ENCODE measurements at regions not wholly inside any gene's neighbourhood (a gene's known extent, or its start where the extent isn't known, plus 50 kb on each side); places are given as distances from the start of the nearest gene placed in this dataset.
"Not testable (repeated sequence)": the region's sequence is repeated elsewhere in the genome, so short reads cannot be mapped to it uniquely, and the experiment has no call there.

GRCh38 chrX:1075741-1076140 lies 136.7 kb downstream of the CRLF2 start:
- Histone ChIP-seq H3K27me3 (ENCODE audit: control insufficient read depth, insufficient read depth) (no peaks in the 10 kb centered on the region), H3K9me3 (ENCODE audit: control insufficient read depth, low read length) (peaks cover 3% of the 10 kb centered on the region), H3K27ac (ENCODE audit: low read length) (no peak overlapping the region), H3K4me3 (ENCODE audit: low read length) (no peak overlapping the region), H3K4me1 (ENCODE audit: control insufficient read depth, insufficient read depth, low read length) (no peaks in the 10 kb centered on the region)
- no peak for DNase-seq
- no peak for ATAC-seq
- WGBS = 95% methylated on average over 7 of the region's 7 CpGs
- intact Hi-C loops (cut with DNase I) = no loop called here

- 84% methylated on average over 7 of the region's 7 CpGs for WGBS
- no peaks in the 10 kb centered on the region for H3K4me1 ChIP-seq (ENCODE audit: control insufficient read depth, insufficient read depth, low read length)
- no peak for DNase-seq
- no peak overlapping the region for H3K27ac ChIP-seq (ENCODE audit: low read length)
- no peaks in the 10 kb centered on the region for H3K27me3 ChIP-seq (ENCODE audit: control insufficient read depth, insufficient read depth)
- ATAC-seq = no peak
- H3K4me3 ChIP-seq (ENCODE audit: low read length) = no peak overlapping the region
- H3K9me3 ChIP-seq (ENCODE audit: control insufficient read depth, low read length) = peaks cover 3% of the 10 kb centered on the region
- intact Hi-C loops (cut with DNase I) = no loop called here
Observed at GRCh38 chrX:1075156-1075555, 137.3 kb downstream of the CRLF2 start.

- 45% methylated on average over 8 of the region's 8 CpGs for WGBS
- peaks cover 3% of the 10 kb centered on the region for H3K9me3 ChIP-seq (ENCODE audit: control insufficient read depth, low read length)
- intact Hi-C loops (cut with DNase I) = no loop called here
- no peak overlapping the region for H3K4me3 ChIP-seq (ENCODE audit: low read length)
- H3K4me1 ChIP-seq (ENCODE audit: control insufficient read depth, insufficient read depth, low read length) = no peaks in the 10 kb centered on the region
- DNase-seq = no peak
- no peak for ATAC-seq
- no peaks in the 10 kb centered on the region for H3K27me3 ChIP-seq (ENCODE audit: control insufficient read depth, insufficient read depth)
- H3K27ac ChIP-seq (ENCODE audit: low read length) = no peak overlapping the region
Observed at GRCh38 chrX:1074755-1075154, 137.7 kb downstream of the CRLF2 start.

- no peak overlapping the region for H3K27ac ChIP-seq (ENCODE audit: low read length)
- no peaks in the 10 kb centered on the region for H3K4me1 ChIP-seq (ENCODE audit: control insufficient read depth, insufficient read depth, low read length)
- peaks cover 3% of the 10 kb centered on the region for H3K9me3 ChIP-seq (ENCODE audit: control insufficient read depth, low read length)
- no peaks in the 10 kb centered on the region for H3K27me3 ChIP-seq (ENCODE audit: control insufficient read depth, insufficient read depth)
- intact Hi-C loops (cut with DNase I) = no loop called here
- no peak for DNase-seq
- no peak overlapping the region for H3K4me3 ChIP-seq (ENCODE audit: low read length)
- WGBS = 91% methylated on average over 3 of the region's 3 CpGs
- ATAC-seq = no peak
Observed at GRCh38 chrX:1074172-1074571, 138.3 kb downstream of the CRLF2 start.

- H3K9me3 ChIP-seq (ENCODE audit: control insufficient read depth, low read length) = peaks cover 3% of the 10 kb centered on the region
- H3K4me3 ChIP-seq (ENCODE audit: low read length) = no peak overlapping the region
- H3K4me1 ChIP-seq (ENCODE audit: control insufficient read depth, insufficient read depth, low read length) = no peaks in the 10 kb centered on the region
- DNase-seq = no peak
- H3K27ac ChIP-seq (ENCODE audit: low read length) = no peak overlapping the region
- WGBS = 86% methylated on average over 24 of the region's 24 CpGs
- intact Hi-C loops (cut with DNase I) = no loop called here
- no peak for ATAC-seq
- no peaks in the 10 kb centered on the region for H3K27me3 ChIP-seq (ENCODE audit: control insufficient read depth, insufficient read depth)
Observed at GRCh38 chrX:1072637-1073377, 139.6 kb downstream of the CRLF2 start.

GRCh38 chrX:1071351-1071750 lies 141.1 kb downstream of the CRLF2 start:
- Histone ChIP-seq H3K4me1 (ENCODE audit: control insufficient read depth, insufficient read depth, low read length) (no peaks in the 10 kb centered on the region), H3K27ac (ENCODE audit: low read length) (no peak overlapping the region), H3K4me3 (ENCODE audit: low read length) (no peak overlapping the region), H3K27me3 (ENCODE audit: control insufficient read depth, insufficient read depth) (no peaks in the 10 kb centered on the region), H3K9me3 (ENCODE audit: control insufficient read depth, low read length) (peaks cover 3% of the 10 kb centered on the region)
- DNase-seq = no peak
- ATAC-seq = no peak
- 88% methylated on average over 9 of the region's 9 CpGs for WGBS
- intact Hi-C loops (cut with DNase I) = no loop called here

- no peaks in the 10 kb centered on the region for H3K27me3 ChIP-seq (ENCODE audit: control insufficient read depth, insufficient read depth)
- no peak overlapping the region for H3K27ac ChIP-seq (ENCODE audit: low read length)
- DNase-seq (no peak), ATAC-seq (no peak)
- no peaks in the 10 kb centered on the region for H3K4me1 ChIP-seq (ENCODE audit: control insufficient read depth, insufficient read depth, low read length)
- intact Hi-C loops (cut with DNase I) = no loop called here
- 66% methylated on average over 8 of the region's 8 CpGs for WGBS
- peaks cover 2% of the 10 kb centered on the region for H3K9me3 ChIP-seq (ENCODE audit: control insufficient read depth, low read length)
- no peak overlapping the region for H3K4me3 ChIP-seq (ENCODE audit: low read length)
Observed at GRCh38 chrX:1062351-1062750, 150.1 kb downstream of the CRLF2 start.

- no peaks in the 10 kb centered on the region for H3K4me1 ChIP-seq (ENCODE audit: control insufficient read depth, insufficient read depth, low read length)
- H3K9me3 ChIP-seq (ENCODE audit: control insufficient read depth, low read length) = peaks cover 2% of the 10 kb centered on the region
- intact Hi-C loops (cut with DNase I) = no loop called here
- WGBS = 79% methylated on average over 7 of the region's 7 CpGs
- no peak overlapping the region for H3K4me3 ChIP-seq (ENCODE audit: low read length)
- DNase-seq = no peak
- no peak for ATAC-seq
- no peaks in the 10 kb centered on the region for H3K27me3 ChIP-seq (ENCODE audit: control insufficient read depth, insufficient read depth)
- no peak overlapping the region for H3K27ac ChIP-seq (ENCODE audit: low read length)
Observed at GRCh38 chrX:1060562-1060960, 151.9 kb downstream of the CRLF2 start.

GRCh38 chrX:1059576-1060561 lies 152.6 kb downstream of the CRLF2 start:
- H3K4me1 ChIP-seq (ENCODE audit: control insufficient read depth, insufficient read depth, low read length) = no peaks in the 10 kb centered on the region
- no peak overlapping the region for H3K4me3 ChIP-seq (ENCODE audit: low read length)
- DNase-seq (no peak), ATAC-seq (no peak)
- no peaks in the 10 kb centered on the region for H3K27me3 ChIP-seq (ENCODE audit: control insufficient read depth, insufficient read depth)
- 85% methylated on average over 34 of the region's 34 CpGs for WGBS
- intact Hi-C loops (cut with DNase I) = no loop called here
- H3K9me3 ChIP-seq (ENCODE audit: control insufficient read depth, low read length) = peaks cover 2% of the 10 kb centered on the region
- no peak overlapping the region for H3K27ac ChIP-seq (ENCODE audit: low read length)

- H3K4me3 ChIP-seq (ENCODE audit: low read length); ATAC-seq; DNase-seq; H3K27ac ChIP-seq (ENCODE audit: low read length); H3K9me3 ChIP-seq (ENCODE audit: control insufficient read depth, low read length); H3K27me3 ChIP-seq (ENCODE audit: control insufficient read depth, insufficient read depth); intact Hi-C loops (cut with DNase I); H3K4me1 ChIP-seq (ENCODE audit: control insufficient read depth, insufficient read depth, low read length): not testable (repeated sequence)
- 64% methylated on average over 2 of the region's 2 CpGs for WGBS
Observed at GRCh38 chrX:1053600-1053999, 158.8 kb downstream of the CRLF2 start.

GRCh38 chrX:1053072-1053471 lies 159.4 kb downstream of the CRLF2 start:
- 94% methylated on average over 2 of the region's 2 CpGs for WGBS
- Histone ChIP-seq H3K27me3 (ENCODE audit: control insufficient read depth, insufficient read depth) (no peaks in the 10 kb centered on the region), H3K4me3 (ENCODE audit: low read length) (no peak overlapping the region), H3K9me3 (ENCODE audit: control insufficient read depth, low read length) (no peaks in the 10 kb centered on the region), H3K4me1 (ENCODE audit: control insufficient read depth, insufficient read depth, low read length) (no peaks in the 10 kb centered on the region), H3K27ac (ENCODE audit: low read length) (no peak overlapping the region)
- ATAC-seq (no peak), DNase-seq (no peak)
- intact Hi-C loops (cut with DNase I) = no loop called here

Measured in right cardiac atrium (tissue), 5 donors.